GM23338 (cell line): ENCODE measurements at regions not wholly inside any gene's neighbourhood (a gene's known extent, or its start where the extent isn't known, plus 50 kb on each side); places are given as distances from the start of the nearest gene placed in this dataset.

Experiments used
- CREB1 ChIP-seq: fragments of 250-450 bp; sonication (Bioruptor Pico); IDR thresholded peaks from 2 replicates; pipeline ENCODE4 v1.5.0; 2020; ENCODE audit warnings: low read depth, mild to moderate bottlenecking, moderate library complexity
- EZH2 ChIP-seq: fragments of 200-600 bp; sonication (generic); IDR thresholded peaks from one replicate; pipeline ENCODE4 v1.8.0; 2017; ENCODE audit warnings: antibody characterized with exemption, mild to moderate bottlenecking, low read depth; ENCODE audit not compliant: unreplicated experiment
- EZH2phosphoT487 ChIP-seq: fragments of 200-600 bp; sonication (generic); IDR thresholded peaks from one replicate; pipeline ENCODE4 v1.8.1; 2018; ENCODE audit warnings: antibody characterized with exemption; ENCODE audit not compliant: unreplicated experiment
- JUNB ChIP-seq: IDR thresholded peaks from one replicate; pipeline ENCODE4 v1.6.1; 2016; ENCODE audit warnings: antibody characterized with exemption; ENCODE audit not compliant: unreplicated experiment
- POLR2AphosphoS5 ChIP-seq: IDR thresholded peaks from 2 replicates; pipeline ENCODE4 v1.6.1; 2016; ENCODE audit warnings: antibody characterized with exemption, low read depth
- TF ChIP-seq, protein P1 (sequence below), 2 experiments: fragments of 200-600 bp in 1 of 2; sonication (generic) in 1 of 2; conservative IDR thresholded peaks; 2 replicates each; pipeline versions ENCODE4 v1.5.1 to v1.6.1; 2016 to 2017; ENCODE audit warnings: antibody characterized with exemption in 2 of 2, low read depth in 2 of 2, mild to moderate bottlenecking in 2 of 2, moderate library complexity in 1 of 2
- TF ChIP-seq, protein P2 (sequence below): fragments of 250-450 bp; sonication (Bioruptor Pico); IDR thresholded peaks from 2 replicates; pipeline ENCODE4 v1.5.0; 2020; ENCODE audit warnings: mild to moderate bottlenecking, moderate library complexity
- TF ChIP-seq, protein P3 (sequence below): IDR thresholded peaks from one replicate; pipeline ENCODE4 v1.6.1; 2018; ENCODE audit warnings: antibody characterized with exemption; ENCODE audit not compliant: unreplicated experiment

DNA sequence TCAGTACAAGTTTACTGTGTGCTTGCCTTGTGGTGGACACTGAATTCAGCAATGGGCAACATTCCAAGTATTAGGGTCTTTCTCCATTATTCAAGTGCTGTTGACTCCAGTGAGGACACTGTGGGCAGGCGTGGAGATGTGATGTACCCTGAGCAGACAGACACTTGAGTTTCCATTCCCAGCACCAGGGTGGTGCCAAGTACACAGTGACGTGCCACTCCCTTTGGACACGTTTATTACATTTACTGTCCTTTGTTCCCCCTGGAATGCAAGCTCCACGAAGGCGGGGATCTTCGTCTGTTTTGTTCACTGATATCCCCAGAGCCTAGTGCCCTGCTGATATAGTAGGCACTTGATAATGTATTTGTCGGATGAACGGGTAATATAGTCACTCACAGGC, 130.6 kb upstream of the STX18 start:
- TF ChIP-seq EZH2 = no peak
- TF ChIP-seq, protein P1, sequence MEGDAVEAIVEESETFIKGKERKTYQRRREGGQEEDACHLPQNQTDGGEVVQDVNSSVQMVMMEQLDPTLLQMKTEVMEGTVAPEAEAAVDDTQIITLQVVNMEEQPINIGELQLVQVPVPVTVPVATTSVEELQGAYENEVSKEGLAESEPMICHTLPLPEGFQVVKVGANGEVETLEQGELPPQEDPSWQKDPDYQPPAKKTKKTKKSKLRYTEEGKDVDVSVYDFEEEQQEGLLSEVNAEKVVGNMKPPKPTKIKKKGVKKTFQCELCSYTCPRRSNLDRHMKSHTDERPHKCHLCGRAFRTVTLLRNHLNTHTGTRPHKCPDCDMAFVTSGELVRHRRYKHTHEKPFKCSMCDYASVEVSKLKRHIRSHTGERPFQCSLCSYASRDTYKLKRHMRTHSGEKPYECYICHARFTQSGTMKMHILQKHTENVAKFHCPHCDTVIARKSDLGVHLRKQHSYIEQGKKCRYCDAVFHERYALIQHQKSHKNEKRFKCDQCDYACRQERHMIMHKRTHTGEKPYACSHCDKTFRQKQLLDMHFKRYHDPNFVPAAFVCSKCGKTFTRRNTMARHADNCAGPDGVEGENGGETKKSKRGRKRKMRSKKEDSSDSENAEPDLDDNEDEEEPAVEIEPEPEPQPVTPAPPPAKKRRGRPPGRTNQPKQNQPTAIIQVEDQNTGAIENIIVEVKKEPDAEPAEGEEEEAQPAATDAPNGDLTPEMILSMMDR (conservative IDR thresholded peaks at IDR 0.05; ENCODE audit: low read depth in 2 of 2) = no peak
- TF ChIP-seq CREB1 (CRISPR knock-in tag) = no peak
- TF ChIP-seq JUNB = no peak
- no peak for TF ChIP-seq POLR2AphosphoS5
- TF ChIP-seq, protein P2, sequence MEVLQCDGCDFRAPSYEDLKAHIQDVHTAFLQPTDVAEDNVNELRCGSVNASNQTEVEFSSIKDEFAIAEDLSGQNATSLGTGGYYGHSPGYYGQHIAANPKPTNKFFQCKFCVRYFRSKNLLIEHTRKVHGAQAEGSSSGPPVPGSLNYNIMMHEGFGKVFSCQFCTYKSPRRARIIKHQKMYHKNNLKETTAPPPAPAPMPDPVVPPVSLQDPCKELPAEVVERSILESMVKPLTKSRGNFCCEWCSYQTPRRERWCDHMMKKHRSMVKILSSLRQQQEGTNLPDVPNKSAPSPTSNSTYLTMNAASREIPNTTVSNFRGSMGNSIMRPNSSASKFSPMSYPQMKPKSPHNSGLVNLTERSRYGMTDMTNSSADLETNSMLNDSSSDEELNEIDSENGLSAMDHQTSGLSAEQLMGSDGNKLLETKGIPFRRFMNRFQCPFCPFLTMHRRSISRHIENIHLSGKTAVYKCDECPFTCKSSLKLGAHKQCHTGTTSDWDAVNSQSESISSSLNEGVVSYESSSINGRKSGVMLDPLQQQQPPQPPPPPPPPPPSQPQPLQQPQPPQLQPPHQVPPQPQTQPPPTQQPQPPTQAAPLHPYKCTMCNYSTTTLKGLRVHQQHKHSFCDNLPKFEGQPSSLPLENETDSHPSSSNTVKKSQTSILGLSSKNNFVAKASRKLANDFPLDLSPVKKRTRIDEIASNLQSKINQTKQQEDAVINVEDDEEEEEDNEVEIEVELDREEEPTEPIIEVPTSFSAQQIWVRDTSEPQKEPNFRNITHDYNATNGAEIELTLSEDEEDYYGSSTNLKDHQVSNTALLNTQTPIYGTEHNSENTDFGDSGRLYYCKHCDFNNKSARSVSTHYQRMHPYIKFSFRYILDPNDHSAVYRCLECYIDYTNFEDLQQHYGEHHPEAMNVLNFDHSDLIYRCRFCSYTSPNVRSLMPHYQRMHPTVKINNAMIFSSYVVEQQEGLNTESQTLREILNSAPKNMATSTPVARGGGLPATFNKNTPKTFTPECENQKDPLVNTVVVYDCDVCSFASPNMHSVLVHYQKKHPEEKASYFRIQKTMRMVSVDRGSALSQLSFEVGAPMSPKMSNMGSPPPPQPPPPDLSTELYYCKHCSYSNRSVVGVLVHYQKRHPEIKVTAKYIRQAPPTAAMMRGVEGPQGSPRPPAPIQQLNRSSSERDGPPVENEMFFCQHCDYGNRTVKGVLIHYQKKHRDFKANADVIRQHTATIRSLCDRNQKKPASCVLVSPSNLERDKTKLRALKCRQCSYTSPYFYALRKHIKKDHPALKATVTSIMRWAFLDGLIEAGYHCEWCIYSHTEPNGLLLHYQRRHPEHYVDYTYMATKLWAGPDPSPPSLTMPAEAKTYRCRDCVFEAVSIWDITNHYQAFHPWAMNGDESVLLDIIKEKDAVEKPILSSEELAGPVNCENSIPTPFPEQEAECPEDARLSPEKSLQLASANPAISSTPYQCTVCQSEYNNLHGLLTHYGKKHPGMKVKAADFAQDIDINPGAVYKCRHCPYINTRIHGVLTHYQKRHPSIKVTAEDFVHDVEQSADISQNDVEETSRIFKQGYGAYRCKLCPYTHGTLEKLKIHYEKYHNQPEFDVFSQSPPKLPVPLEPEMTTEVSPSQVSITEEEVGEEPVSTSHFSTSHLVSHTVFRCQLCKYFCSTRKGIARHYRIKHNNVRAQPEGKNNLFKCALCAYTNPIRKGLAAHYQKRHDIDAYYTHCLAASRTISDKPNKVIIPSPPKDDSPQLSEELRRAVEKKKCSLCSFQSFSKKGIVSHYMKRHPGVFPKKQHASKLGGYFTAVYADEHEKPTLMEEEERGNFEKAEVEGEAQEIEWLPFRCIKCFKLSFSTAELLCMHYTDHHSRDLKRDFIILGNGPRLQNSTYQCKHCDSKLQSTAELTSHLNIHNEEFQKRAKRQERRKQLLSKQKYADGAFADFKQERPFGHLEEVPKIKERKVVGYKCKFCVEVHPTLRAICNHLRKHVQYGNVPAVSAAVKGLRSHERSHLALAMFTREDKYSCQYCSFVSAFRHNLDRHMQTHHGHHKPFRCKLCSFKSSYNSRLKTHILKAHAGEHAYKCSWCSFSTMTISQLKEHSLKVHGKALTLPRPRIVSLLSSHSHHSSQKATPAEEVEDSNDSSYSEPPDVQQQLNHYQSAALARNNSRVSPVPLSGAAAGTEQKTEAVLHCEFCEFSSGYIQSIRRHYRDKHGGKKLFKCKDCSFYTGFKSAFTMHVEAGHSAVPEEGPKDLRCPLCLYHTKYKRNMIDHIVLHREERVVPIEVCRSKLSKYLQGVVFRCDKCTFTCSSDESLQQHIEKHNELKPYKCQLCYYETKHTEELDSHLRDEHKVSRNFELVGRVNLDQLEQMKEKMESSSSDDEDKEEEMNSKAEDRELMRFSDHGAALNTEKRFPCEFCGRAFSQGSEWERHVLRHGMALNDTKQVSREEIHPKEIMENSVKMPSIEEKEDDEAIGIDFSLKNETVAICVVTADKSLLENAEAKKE (CRISPR knock-in tag) = no peak
- no peak for TF ChIP-seq EZH2phosphoT487
- TF ChIP-seq, protein P3, sequence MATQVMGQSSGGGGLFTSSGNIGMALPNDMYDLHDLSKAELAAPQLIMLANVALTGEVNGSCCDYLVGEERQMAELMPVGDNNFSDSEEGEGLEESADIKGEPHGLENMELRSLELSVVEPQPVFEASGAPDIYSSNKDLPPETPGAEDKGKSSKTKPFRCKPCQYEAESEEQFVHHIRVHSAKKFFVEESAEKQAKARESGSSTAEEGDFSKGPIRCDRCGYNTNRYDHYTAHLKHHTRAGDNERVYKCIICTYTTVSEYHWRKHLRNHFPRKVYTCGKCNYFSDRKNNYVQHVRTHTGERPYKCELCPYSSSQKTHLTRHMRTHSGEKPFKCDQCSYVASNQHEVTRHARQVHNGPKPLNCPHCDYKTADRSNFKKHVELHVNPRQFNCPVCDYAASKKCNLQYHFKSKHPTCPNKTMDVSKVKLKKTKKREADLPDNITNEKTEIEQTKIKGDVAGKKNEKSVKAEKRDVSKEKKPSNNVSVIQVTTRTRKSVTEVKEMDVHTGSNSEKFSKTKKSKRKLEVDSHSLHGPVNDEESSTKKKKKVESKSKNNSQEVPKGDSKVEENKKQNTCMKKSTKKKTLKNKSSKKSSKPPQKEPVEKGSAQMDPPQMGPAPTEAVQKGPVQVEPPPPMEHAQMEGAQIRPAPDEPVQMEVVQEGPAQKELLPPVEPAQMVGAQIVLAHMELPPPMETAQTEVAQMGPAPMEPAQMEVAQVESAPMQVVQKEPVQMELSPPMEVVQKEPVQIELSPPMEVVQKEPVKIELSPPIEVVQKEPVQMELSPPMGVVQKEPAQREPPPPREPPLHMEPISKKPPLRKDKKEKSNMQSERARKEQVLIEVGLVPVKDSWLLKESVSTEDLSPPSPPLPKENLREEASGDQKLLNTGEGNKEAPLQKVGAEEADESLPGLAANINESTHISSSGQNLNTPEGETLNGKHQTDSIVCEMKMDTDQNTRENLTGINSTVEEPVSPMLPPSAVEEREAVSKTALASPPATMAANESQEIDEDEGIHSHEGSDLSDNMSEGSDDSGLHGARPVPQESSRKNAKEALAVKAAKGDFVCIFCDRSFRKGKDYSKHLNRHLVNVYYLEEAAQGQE = no peak
